Skeletal muscle cell (primary cell): ENCODE measurements at regions not wholly inside any gene's neighbourhood (a gene's known extent, or its start where the extent isn't known, plus 50 kb on each side); places are given as distances from the start of the nearest gene placed in this dataset.

Source experiments
- DNase-seq: peaks from one replicate; pipeline ENCODE4 v3.0.0-alpha.2; 2010; ENCODE audit warnings: low read depth
- H3K4me3 ChIP-seq: 2 replicates; pipeline ENCODE4 v1.5.1; 2011; ENCODE audit warnings: low read depth, mild to moderate bottlenecking, control low read depth, low read length, moderate library complexity

DNA sequence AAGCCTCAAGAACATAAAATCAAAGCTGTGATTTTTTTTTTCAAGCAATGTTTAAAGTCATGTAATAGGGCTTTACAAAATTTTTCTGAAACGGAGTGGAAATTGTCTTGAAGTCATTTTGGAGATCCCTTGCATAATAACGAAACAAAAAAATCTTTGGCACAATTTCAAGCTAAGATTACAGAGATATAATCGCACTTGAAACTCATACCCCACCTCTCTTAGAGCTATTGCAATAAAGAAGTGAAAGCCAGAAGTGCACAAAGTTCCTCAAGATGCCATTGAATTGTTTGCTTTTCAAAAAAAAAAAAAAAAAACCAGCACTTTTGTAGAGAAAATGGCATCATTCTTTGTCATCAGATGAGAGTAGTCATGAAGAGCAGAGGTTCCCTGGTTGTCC lies 152.3 kb downstream of the PAX3 start:
- H3K4me3 ChIP-seq = no peak overlapping the region
- DNase-seq = no peak

DNA sequence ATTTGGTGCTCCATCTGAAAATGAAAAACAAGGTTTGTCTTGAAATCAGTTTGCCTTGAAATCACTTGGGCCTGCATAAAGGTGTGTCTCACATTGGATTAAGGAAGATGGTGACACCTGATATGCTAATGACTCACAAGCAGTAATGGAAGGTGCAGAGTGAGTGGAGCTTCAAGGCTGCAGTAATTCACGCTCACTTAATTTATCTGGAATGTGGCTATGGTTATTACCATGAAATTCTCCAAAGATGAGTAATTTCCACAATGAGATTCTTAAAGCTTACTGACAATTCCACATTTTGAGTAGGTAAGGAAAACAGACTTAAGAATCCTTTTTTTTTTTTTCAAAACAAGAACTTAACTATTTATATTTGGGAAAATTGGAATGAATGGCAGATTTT lies 156.8 kb downstream of the PAX3 start:
- no peak for DNase-seq
- H3K4me3 ChIP-seq = no peak overlapping the region

DNA sequence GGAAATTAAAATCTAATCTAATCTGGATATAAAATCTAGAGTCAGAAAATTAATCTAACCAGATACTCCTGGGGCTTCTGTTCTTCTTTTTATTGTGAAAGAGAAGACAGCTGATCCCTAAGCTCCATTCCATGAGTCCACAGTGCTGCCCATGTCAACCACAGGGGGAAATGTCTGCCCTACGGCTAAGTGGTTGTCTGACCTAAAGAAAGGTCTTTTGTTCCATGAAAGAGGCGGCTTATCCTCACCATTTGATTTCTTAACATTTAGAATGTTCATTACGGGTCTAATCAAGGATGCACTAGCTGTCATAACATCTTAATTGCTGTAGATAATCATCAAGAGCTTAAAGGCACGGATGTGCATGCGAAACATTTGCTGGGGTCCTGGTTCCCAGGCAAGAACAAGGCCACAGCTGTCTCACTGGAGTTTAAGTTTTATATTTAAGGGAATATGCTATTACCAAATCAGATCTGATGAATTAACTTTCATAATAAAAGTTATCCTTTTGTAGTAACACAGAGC lies 162.6 kb downstream of the PAX3 start:
- H3K4me3 ChIP-seq = no peak overlapping the region
- no peak for DNase-seq

DNA sequence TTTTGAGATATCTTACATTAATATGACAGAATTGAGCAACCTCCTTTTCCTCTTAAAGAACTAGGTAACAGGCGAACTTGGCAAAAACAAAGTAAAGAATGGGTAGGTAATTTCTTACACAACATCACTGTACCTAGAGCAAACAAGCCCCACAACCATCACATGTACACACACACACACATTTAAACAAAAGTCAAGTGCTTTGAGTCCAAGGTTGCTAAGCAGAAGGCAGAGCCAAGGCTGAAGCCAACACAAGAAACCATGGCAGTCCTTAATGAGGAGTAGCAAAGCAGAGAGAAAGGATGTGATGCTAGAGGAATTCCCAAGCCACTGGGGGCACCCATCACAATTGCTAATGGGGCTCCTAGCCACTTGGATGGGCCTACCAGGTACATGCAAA lies 164.1 kb downstream of the PAX3 start:
- no peak for DNase-seq
- no peak overlapping the region for H3K4me3 ChIP-seq

DNA sequence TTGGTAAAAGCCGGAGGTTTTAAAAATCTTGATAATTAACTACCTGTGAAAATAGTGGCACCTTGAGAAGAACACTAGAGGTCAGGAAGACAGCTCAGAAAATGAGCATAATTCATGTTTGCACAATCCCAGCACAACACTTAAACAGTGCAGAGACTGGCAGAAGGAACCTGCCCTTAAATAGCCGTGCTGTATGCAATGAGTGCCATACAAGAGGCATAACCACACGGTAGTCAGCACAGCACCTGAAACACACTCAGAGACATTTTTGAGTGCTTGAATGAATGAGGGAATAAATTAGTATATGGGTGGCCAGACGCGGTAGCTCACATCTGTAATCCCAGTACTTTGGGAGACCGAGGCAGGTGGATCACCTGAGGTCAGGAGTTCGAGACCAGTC lies 164.9 kb downstream of the PAX3 start:
- H3K4me3 ChIP-seq = no peak overlapping the region
- DNase-seq = no peak

DNA sequence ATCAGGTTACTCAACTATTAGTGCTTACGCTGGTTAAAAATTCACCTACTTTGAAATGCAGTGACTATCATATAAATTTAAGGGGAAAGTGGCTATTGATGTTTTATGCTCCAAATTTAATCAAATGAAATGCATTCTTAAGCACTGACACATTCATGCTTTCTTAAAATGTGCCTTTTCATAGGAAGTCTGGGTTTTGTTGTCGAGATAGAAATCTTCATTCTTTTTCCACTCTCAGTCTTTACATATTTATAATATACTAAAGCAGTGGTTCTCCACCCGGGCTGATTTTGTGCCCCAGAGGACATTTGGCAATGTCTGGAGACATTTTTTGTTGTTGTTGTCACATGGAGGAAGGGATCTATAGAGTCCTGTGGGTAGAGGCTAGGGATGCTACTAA lies 167.9 kb downstream of the PAX3 start:
- H3K4me3 ChIP-seq = no peak overlapping the region
- DNase-seq = no peak

DNA sequence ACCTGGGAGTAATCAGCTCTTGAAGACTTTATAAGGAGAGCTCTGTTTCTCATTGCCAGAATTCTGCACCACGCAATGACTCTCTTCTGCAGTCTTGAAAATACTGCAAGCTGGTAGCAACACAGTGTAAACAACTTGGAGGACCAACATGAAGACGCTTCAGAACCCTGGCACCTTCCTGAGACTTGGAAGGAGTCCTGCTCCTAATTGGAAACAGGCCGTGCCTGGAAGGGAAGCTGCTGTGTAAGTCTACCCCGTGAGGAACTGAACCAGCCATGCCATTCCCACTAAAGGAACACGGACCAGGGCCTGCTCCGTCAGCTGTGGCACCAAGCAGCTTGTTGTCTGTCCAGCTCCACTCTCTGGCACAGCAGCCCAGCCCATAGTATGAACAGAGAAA lies 171.1 kb downstream of the PAX3 start:
- no peak for DNase-seq
- H3K4me3 ChIP-seq = no peak overlapping the region

DNA sequence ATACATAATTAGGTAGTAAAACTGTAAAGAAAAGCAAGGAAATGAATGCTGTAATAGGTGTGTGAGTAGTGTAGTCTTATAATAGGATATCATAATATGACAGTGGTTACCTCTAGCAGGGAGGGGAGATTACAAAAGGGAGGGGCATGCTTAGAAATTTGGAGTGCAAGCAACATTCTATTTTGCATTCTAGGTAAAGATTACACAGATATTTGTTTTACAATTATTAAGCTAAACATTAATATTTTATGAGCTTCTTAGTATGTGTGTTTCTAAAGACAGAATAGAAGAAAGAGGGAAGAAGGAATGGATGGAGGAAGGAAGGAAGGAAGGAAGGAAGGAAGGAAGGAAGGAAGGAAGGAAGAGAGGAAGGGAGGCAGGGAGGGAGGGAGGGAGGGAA lies 177.9 kb downstream of the PAX3 start:
- H3K4me3 ChIP-seq = no peak overlapping the region
- no peak for DNase-seq

DNA sequence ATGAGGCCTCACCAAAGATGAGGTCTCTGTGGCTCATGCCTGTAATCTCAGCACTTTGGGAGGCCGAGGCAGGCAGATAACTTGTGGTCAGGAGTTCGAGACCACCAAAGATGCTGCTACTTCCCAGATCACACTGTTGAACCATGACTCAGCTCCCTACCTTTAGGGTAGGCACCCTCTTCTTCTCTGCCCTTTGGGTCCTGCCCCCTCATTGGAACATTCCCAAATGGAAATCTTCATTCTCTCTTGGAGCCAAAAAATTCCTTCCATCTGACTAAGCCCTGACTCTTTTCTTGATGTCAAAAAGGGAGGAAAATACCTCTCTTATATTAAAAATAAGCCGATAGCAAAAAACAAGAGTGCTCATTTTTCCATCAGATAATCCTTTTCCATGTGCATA lies 183.5 kb downstream of the PAX3 start:
- no peak for DNase-seq
- H3K4me3 ChIP-seq = no peak overlapping the region

DNA sequence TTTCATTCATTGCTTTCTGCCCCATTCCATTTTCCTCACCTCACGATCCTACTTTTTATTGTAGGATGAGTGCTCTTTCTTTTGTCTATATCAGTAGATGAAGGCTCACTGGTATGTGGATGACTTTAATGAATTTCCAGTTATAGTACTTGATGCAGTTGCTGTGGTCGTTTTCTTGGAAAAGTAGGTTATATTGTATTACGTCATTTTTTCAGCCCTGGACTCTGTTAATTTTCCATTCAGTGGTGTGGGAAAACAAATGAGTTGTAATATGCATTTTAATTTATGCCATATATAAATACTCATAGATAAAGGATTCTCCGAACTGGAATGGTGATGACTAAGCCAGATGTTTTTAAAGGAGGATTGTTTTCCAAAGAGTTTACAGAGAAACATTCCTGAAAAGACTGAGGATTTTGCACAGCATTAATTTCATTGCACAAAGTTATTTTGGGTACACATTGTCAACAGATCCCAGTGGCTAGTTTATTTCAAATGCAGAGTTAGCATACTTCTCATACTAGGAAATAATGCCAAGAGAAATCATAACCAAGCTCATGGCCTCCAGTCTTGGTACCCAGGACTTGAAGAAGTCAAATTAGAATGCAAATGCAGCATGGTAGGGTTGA lies 189.7 kb downstream of the PAX3 start:
- no peak for DNase-seq
- H3K4me3 ChIP-seq = no peak overlapping the region

DNA sequence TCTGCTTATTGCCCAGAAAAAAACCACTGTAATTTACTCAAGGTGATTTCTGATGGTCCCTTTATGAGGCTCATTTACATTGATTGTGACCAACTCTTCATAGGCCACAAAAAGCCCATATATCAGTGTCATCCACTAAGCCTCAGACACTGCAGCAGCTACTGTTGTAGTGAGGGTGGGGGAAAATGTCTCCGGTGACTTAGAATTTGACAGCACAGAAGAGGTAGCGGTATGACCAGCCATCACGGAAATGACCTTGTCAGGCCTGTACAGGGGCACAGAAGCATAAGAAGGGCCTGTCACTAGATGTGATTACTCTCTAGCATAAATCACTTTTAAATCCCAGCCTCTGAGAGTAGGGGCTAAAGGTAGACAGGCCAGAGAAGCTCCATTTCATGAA lies 190.3 kb downstream of the PAX3 start:
- H3K4me3 ChIP-seq = no peak overlapping the region
- DNase-seq = no peak

DNA sequence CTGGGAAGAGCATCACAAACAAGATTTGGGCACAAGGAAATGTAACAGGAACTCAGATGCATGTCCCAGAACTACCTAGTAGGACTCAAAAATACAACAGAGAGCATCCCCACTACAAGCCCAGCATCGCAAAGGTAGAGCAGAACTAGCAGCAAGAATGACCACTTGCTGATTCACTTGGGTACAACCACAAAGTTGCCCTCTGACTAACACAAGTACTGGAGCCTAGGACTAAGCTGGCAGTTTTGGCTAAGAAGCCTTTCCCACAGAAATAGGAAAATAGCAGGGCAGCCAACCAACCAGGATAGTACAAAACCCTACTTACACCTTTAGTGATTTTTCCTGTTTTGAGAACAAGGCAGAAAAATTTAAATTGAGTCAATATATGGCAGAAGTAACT lies 193.8 kb downstream of the PAX3 start:
- no peak for DNase-seq

DNA sequence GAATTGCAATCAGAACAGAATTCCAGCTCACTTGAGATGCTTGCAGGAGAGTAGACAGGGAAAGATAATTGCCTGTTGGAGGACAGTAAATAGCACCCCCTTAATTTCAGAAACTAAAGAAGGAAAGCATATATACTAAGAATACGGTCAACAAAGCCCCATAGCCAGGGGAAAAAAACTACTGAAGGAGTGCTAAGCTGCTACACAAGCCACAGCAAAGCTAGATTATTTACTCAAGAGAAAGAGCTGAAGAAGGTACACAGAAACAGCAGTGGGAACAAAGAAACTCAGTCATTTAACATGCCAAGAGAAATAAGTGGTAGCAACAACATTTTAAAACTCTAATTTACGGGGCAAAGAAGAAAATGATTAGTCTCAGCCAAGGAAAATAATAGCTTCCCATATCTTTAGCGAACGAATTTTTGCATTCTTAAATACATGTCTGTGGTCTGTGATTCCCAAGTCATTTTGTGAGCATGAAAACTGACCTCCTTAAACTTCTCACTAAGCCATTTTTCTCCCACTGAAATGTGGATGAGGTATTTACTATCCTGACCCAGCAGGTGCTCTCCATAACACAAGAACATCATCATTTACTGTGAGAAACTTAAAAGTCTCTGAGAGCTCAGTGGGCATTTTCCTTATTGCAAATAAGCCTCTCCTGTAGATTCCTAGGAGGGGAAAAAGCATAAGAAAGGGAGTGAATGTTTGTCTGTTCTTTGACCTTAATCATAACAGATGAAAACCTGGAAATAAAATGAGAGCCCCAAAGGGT lies 196.0 kb downstream of the PAX3 start:
- no peak for DNase-seq
- H3K4me3 ChIP-seq = no peak overlapping the region

More for the DNA sequence above, 193.8 kb downstream of the PAX3 start:
- H3K4me3 ChIP-seq = no peak overlapping the region

DNA sequence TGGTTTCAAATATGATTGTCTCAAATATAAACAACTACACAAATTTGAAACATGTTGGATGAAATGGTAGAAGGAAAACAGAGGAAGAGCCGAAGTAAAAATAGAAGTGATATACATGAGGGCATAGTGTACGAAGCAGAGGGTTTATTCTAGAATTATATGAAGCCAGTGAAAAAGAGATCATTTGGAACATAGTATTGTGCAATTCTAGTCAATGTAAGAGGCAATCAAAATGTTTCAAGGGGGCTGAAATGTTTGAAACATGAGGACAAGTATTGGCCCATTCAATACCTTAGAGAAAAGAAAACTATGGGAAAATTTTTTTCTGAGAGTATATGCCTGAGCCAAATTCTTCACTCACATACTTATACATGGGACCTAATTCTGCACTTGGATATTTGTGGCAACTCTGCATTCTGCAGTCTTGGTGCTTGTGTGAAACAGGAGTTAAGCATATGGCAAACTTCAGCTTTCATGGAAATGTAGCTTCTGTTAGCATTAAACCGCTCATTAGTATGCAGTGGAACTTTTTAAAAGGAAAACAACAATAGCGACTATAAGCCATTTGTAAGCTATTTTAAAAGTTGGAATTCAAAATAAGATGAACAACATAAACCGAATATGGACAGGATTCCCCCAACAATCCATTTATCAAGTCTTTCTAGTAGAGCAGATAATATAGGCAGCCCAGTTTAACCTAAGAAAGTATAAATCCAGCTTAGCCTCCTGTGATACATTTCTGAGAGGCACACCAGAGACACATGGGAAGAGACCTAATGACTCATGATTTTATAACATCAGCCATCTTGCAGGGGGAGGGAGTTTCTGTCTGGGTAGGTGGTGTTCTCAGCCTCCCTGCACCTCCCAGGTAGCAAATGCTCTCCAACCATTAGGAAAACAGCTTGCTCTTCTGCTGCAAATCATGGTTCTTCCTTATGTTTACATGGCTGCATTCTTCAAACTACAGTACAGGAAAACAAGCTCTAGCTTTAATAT lies 197.8 kb downstream of the PAX3 start:
- no peak overlapping the region for H3K4me3 ChIP-seq
- DNase-seq = no peak

DNA sequence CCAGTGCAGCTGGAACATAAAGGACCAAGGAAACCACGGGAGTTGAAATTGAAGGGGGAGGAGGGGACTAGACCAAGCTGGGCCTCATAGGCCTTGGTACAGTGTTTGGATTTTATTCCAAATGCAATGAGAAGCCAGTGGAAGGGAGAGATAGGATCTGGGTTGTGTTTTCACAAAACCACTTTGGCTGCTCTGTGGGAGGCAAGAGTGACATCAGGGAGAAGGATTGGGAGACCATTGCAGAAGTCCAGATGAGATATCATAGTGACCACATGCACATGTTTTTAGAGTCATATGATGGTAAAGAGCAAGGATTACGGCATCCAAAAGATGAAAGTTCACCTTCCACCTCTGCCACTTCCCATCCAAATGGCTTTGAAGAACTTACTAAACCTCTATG lies 210.2 kb downstream of the PAX3 start:
- no peak for DNase-seq
- no peak overlapping the region for H3K4me3 ChIP-seq

DNA sequence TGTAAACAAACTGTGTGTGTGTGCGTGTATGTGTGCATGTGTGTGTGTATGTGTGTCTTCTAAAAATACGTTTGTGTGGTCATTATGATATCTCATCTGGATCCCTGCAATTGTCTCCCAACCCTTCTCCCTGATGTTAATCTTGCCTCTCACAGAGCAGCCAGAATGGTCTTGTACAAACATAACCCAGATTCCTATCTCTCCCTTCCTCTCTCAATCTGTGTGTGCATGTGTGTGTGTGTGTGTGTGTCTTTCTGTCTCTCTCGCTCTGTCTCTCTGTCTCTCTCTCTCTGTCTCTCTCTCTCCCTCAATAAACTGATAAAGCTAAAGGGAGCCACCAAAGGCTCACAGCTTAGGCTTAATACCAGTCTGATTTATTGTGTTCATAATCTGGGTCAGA lies 210.8 kb downstream of the PAX3 start:
- no peak for DNase-seq
- H3K4me3 ChIP-seq = no peak overlapping the region

DNA sequence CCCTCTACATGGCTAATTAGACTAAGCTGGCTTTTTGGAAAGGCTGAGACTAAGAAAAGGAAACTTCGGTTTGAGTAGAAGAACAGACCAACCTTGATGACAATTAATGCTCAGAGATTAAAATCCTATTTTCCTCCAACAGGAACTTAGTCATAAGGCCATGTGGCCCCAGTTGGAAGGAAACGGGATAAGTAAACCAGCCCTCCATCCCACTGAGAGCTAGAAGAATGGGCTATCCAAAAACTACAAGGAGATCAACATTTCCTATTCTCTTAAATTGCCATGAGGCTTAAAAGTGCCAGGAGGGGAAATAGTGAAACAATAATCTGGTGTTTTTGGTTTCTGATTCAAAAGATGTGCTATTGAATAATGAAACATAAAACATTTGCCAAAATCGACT lies 216.6 kb downstream of the PAX3 start:
- no peak overlapping the region for H3K4me3 ChIP-seq
- no peak for DNase-seq

DNA sequence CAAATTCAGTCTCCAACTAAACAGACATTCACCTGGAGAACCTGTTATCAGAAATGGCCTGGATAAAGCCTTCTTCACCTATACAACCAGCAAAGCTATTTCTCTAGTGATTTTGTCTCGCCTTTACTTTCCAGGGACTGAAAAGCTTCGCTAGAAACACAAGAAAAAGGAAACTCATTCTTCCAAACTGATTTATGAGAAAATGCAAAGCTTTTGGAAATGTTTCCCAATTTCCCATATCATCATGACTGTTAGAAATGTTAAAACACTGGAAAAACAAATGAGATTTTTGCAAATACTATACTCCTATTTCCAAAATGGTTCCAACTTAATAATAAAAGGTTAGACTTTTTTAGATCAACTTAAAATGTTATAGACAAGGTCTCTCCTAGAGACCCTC lies 218.7 kb downstream of the PAX3 start:
- DNase-seq = no peak
- no peak overlapping the region for H3K4me3 ChIP-seq

DNA sequence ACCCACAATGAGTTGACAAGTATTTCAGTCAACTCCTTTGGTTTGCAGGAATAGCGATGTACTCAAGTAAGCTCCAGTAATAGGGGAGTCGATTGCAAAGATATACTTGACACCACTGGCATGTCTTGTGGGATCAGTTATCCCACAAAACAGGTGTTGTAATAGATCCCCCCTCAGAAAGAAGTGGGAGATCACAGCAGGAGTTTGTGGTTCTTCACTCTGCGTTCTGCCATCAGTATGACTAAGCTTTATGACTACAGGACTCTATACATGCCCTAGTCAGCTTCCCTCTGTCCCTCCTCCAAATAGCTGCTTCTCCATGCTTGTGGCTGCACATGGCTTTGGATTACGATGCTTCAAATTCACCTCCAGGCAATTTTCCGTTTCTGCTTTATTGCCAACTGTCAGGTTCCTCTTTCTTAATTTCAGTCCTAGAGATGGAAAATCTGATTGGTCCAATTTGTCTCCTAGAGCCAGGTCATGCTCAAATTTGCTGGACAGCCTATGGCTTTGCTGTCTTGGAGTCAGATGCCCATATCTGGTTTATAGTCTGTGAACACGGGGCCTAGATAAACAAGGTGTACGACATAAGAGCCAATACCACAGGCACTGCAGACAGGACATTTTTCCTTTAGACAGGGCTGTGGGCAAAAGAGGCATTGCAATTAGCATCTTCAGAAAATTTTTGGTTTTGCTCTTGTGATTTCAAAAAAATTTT lies 221.7 kb downstream of the PAX3 start:
- no peak overlapping the region for H3K4me3 ChIP-seq
- DNase-seq = peak; percentile 5
